Transverse colon (tissue), 4 donors: ENCODE measurements at regions not wholly inside any gene's neighbourhood (a gene's known extent, or its start where the extent isn't known, plus 50 kb on each side); places are given as distances from the start of the nearest gene placed in this dataset.

ENCODE experiments used
- DNase-seq: peaks from one replicate; pipeline ENCODE4 v3.0.0-alpha.2; 2019
- H3K27ac ChIP-seq, 4 donors: fragments of 200-600 bp; sonication (generic); 2 replicates each; pipeline ENCODE4 v1.5.1; 2016 to 2018; ENCODE audit warnings: inconsistent platforms in 4 of 4
- H3K27me3 ChIP-seq: fragments of 200-600 bp; sonication (generic); 2 replicates; pipeline ENCODE4 v1.5.1; 2017; ENCODE audit warnings: inconsistent platforms
- H3K36me3 ChIP-seq, 4 donors: fragments of 200-600 bp; sonication (generic); 2 replicates each; pipeline ENCODE4 v1.5.1; 2017 to 2019; ENCODE audit warnings: inconsistent platforms in 4 of 4
- H3K4me1 ChIP-seq, 4 donors: fragments of 200-600 bp; sonication (generic); 2 replicates each; pipeline ENCODE4 v1.5.1; 2017 to 2020; ENCODE audit warnings: inconsistent platforms in 4 of 4
- H3K4me3 ChIP-seq, 4 donors: fragments of 200-600 bp; sonication (generic); 1 replicate in 1 of 4; 2 replicates in 3 of 4; pipeline versions ENCODE4 v1.5.1 to v1.6.1; 2017 to 2019; ENCODE audit warnings: inconsistent platforms in 4 of 4
- H3K9me3 ChIP-seq, 2 donors: fragments of 200-600 bp; sonication (generic); 2 replicates each; pipeline ENCODE4 v1.5.1; 2017 to 2019; ENCODE audit warnings: inconsistent platforms in 2 of 2
- CTCF ChIP-seq, 5 experiments: fragments of 200-600 bp in 3 of 5; fragments of 450-650 bp in 2 of 5; sonication (generic) in 3 of 5; IDR thresholded peaks; 1 replicate in 2 of 5; 2 replicates in 3 of 5; pipeline ENCODE4 v1.5.1; 2016 to 2017; ENCODE audit warnings: antibody characterized with exemption in 5 of 5, inconsistent platforms in 3 of 5, mild to moderate bottlenecking in 2 of 5, moderate library complexity in 1 of 5
- EP300 ChIP-seq: sonication (generic); formaldehyde crosslinking; IDR thresholded peaks from one replicate; pipeline ENCODE4 v1.6.1; 2017; ENCODE audit warnings: antibody characterized with exemption, low read depth
- POLR2A ChIP-seq: fragments of 450-650 bp; IDR thresholded peaks from one replicate; pipeline ENCODE4 v1.6.1; 2016; ENCODE audit warnings: antibody characterized with exemption, mild to moderate bottlenecking, moderate library complexity
- POLR2AphosphoS5 ChIP-seq, 3 donors: sonication (generic); formaldehyde crosslinking; IDR thresholded peaks; one replicate each; pipeline ENCODE4 v1.6.1; 2016; ENCODE audit warnings: antibody characterized with exemption in 3 of 3
- WGBS, 2 donors: methylation state at CpG; one replicate each; pipeline ENCODE4 v1.1.5; 2018; ENCODE audit warnings: low coverage in 1 of 2; 5-methylcytosine and 5-hydroxymethylcytosine counted together
- in situ Hi-C, 4 donors: fragments of 200-750 bp; cut with MboI; loops; one replicate each; pipeline versions ENCODE4 v1.15.0 to v1.15.1; 2017; ENCODE audit warnings: low sequenced_read_pairs in 3 of 4, low pct_ligation_motif_present in 1 of 4, low pct_unique_long_range_greater_than_20kb in 1 of 4
- intact Hi-C: fragments of 100-400 bp; cut with DNase I; formaldehyde crosslinking; loops from one replicate; pipeline ENCODE4 v1.15.1; 2023; ENCODE audit warnings: low total_unique reads

- in situ Hi-C loops: no loop called here
Observed at GRCh38 chr4:181475781-181476507, 767.3 kb upstream of the TENM3 start.

GRCh38 chr4:181476508-181476890, 766.7 kb upstream of the TENM3 start:
- DNase-seq: no peak

More at GRCh38 chr4:181475781-181476507, 767.3 kb upstream of the TENM3 start:
- 46 to 51% methylated on average over 12 to 14 of the region's 14 CpGs for WGBS, 2 donors
- Histone ChIP-seq H3K27me3 (no peaks in the 10 kb centered on the region), H3K4me1 (no peaks in the 10 kb centered on the region), H3K4me3 (no peak overlapping the region), H3K27ac (no peak overlapping the region), H3K9me3 (no peaks in the 10 kb centered on the region), H3K36me3 (no peaks in the 10 kb centered on the region)
- intact Hi-C loops: no loop called here
- no peak for DNase-seq
- no peak for TF ChIP-seq POLR2AphosphoS5 (IDR thresholded peaks at IDR 0.05)
- no peak for TF ChIP-seq EP300
- TF ChIP-seq CTCF (IDR thresholded peaks at IDR 0.05): no peak
- TF ChIP-seq POLR2A: no peak

GRCh38 chr4:181477591-181477990, 765.6 kb upstream of the TENM3 start:
- Histone ChIP-seq H3K9me3 (no peaks in the 10 kb centered on the region), H3K4me3 (no peak overlapping the region), H3K27me3 (no peaks in the 10 kb centered on the region), H3K36me3 (no peaks in the 10 kb centered on the region), H3K27ac (no peak overlapping the region), H3K4me1 (no peaks in the 10 kb centered on the region)
- in situ Hi-C loops: no loop called here
- intact Hi-C loops: no loop called here
- DNase-seq: no peak
- TF ChIP-seq POLR2AphosphoS5 (IDR thresholded peaks at IDR 0.05): no peak
- TF ChIP-seq EP300: no peak
- no peak for TF ChIP-seq CTCF (IDR thresholded peaks at IDR 0.05)
- TF ChIP-seq POLR2A: no peak
- 54 to 56% methylated on average over 4 of the region's 4 CpGs for WGBS, 2 donors

More at GRCh38 chr4:181476508-181476890, 766.7 kb upstream of the TENM3 start:
- no peak for TF ChIP-seq CTCF (IDR thresholded peaks at IDR 0.05)
- TF ChIP-seq POLR2AphosphoS5 (IDR thresholded peaks at IDR 0.05): no peak
- no peak for TF ChIP-seq POLR2A
- TF ChIP-seq EP300: no peak
- intact Hi-C loops (no loop called here), in situ Hi-C loops (no loop called here)
- Histone ChIP-seq H3K4me3 (no peak overlapping the region), H3K36me3 (no peaks in the 10 kb centered on the region), H3K9me3 (no peaks in the 10 kb centered on the region), H3K27me3 (no peaks in the 10 kb centered on the region), H3K4me1 (no peaks in the 10 kb centered on the region), H3K27ac (no peak overlapping the region)
- 32 to 36% methylated on average over 2 of the region's 2 CpGs for WGBS, 2 donors

GRCh38 chr4:181478656-181479055, 764.5 kb upstream of the TENM3 start:
- Histone ChIP-seq H3K4me3 (no peak overlapping the region), H3K4me1 (no peaks in the 10 kb centered on the region), H3K9me3 (no peaks in the 10 kb centered on the region), H3K36me3 (no peaks in the 10 kb centered on the region), H3K27me3 (no peaks in the 10 kb centered on the region), H3K27ac (no peak overlapping the region)
- in situ Hi-C loops (no loop called here), intact Hi-C loops (no loop called here)
- WGBS, 2 donors: 60 to 69% methylated on average over 3 of the region's 3 CpGs
- DNase-seq: no peak
- TF ChIP-seq CTCF (IDR thresholded peaks at IDR 0.05): no peak
- TF ChIP-seq EP300: no peak
- no peak for TF ChIP-seq POLR2AphosphoS5 (IDR thresholded peaks at IDR 0.05)
- no peak for TF ChIP-seq POLR2A
